ENCODE measurements at regions not wholly inside any gene's neighbourhood (a gene's known extent, or its start where the extent isn't known, plus 50 kb on each side); places are given as distances from the start of the nearest gene placed in this dataset.

DNA sequence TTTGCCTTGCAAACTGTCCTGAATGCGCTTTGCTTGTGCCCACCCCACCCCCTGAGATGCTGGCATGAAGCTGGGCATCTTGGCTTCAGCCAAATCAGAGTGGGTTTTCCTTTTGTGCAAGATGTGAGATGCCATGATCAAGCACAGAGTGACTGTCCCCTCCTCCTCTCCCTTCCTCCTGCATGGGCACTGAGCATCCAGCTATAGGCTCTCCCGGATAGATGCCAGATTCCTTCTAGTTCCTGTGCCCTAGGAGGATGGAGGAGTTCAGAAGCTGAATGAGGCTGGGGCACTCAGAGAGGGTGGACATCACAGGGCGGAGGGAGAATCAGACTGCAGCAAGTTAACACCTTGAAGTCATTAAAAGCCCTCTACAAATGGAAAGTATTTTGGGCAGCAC, 384.1 kb upstream of the CCL2 start:
- TF ChIP-seq CTCF (conservative IDR thresholded peaks at IDR 0.05; ENCODE audit: low read depth, low read length) (no peak), POLR2A (IDR thresholded peaks at IDR 0.05; ENCODE audit: low read depth, low read length) (no peak), MAZ (IDR thresholded peaks at IDR 0.05; ENCODE audit: borderline replicate concordance, low read depth, low read length) (no peak), CEBPB (IDR thresholded peaks at IDR 0.05; ENCODE audit: low read depth, low read length) (no peak), CHD1 (IDR thresholded peaks at IDR 0.05; ENCODE audit: low read depth, low read length) (no peak), ELK1 (IDR thresholded peaks at IDR 0.05; ENCODE audit: borderline replicate concordance, low read depth, low read length) (no peak), BHLHE40 (IDR thresholded peaks at IDR 0.05; ENCODE audit: low read depth, low read length) (no peak), RFX5 (IDR thresholded peaks at IDR 0.05; ENCODE audit: low read depth, low read length) (no peak), SMC3 (IDR thresholded peaks at IDR 0.05; ENCODE audit: low read depth, low read length) (no peak), RCOR1 (IDR thresholded peaks at IDR 0.05; ENCODE audit: insufficient replicate concordance, low read length) (no peak), MAFK (IDR thresholded peaks at IDR 0.05; ENCODE audit: low read depth, low read length) (no peak), RAD21 (IDR thresholded peaks at IDR 0.05; ENCODE audit: low read length) (no peak)

All from IMR-90 (cell line).